ENCODE measurements at regions not wholly inside any gene's neighbourhood (a gene's known extent, or its start where the extent isn't known, plus 50 kb on each side); places are given as distances from the start of the nearest gene placed in this dataset.

GRCh38 chr7:79971058-79971457 is 163.6 kb upstream of the GNAI1 start:
- no peak for TF ChIP-seq CTCF (IDR thresholded peaks at IDR 0.05; ENCODE audit: control extremely low read depth, extremely low read depth, low read depth, missing control alignments)
- no peak for DNase-seq (ENCODE audit: extremely low spot score)
- ChIA-PET CTCF (no interaction called here), POLR2A (no interaction called here)

- TF ChIP-seq CTCF (IDR thresholded peaks at IDR 0.05; ENCODE audit: control extremely low read depth, extremely low read depth, low read depth, missing control alignments): no peak
- no peak for DNase-seq (ENCODE audit: extremely low spot score)
- ChIA-PET POLR2A (no interaction called here), CTCF (no interaction called here)
These were observed 165.7 kb upstream of the GNAI1 start for GRCh38 chr7:79968894-79969293.

- ChIA-PET CTCF (no interaction called here), POLR2A (no interaction called here)
- no peak for TF ChIP-seq CTCF (IDR thresholded peaks at IDR 0.05; ENCODE audit: control extremely low read depth, extremely low read depth, low read depth, missing control alignments)
- no peak for DNase-seq (ENCODE audit: extremely low spot score)
These were observed 166.5 kb upstream of the GNAI1 start for GRCh38 chr7:79968077-79968648.

- CTCF ChIA-PET: no interaction called here
- POLR2A ChIA-PET: no interaction called here
- DNase-seq (ENCODE audit: extremely low spot score): no peak
- TF ChIP-seq CTCF (IDR thresholded peaks at IDR 0.05; ENCODE audit: control extremely low read depth, extremely low read depth, low read depth, missing control alignments): no peak
These were observed 168.7 kb upstream of the GNAI1 start for GRCh38 chr7:79965946-79966345.

- DNase-seq (ENCODE audit: extremely low spot score): no peak
- POLR2A ChIA-PET: no interaction called here
These were observed 170.2 kb upstream of the GNAI1 start for GRCh38 chr7:79964463-79964862.

GRCh38 chr7:79953130-79953529 is 181.5 kb upstream of the GNAI1 start:
- no peak for DNase-seq (ENCODE audit: extremely low spot score)
- POLR2A ChIA-PET: no interaction called here
- TF ChIP-seq CTCF (IDR thresholded peaks at IDR 0.05; ENCODE audit: control extremely low read depth, extremely low read depth, low read depth, missing control alignments): no peak
- CTCF ChIA-PET: no interaction called here

More at GRCh38 chr7:79964463-79964862, 170.2 kb upstream of the GNAI1 start:
- CTCF ChIA-PET: interaction anchor here (0.8 kb wide), 1 partner anchor 11 kb away, joined by 4 read pairs; no protein-coding TSS in a partner anchor
- TF ChIP-seq CTCF (IDR thresholded peaks at IDR 0.05; ENCODE audit: control extremely low read depth, extremely low read depth, low read depth, missing control alignments): no peak

- POLR2A ChIA-PET: no interaction called here
- TF ChIP-seq CTCF (IDR thresholded peaks at IDR 0.05; ENCODE audit: control extremely low read depth, extremely low read depth, low read depth, missing control alignments): no peak
- CTCF ChIA-PET: no interaction called here
- no peak for DNase-seq (ENCODE audit: extremely low spot score)
These were observed 182.2 kb upstream of the GNAI1 start for GRCh38 chr7:79952399-79952798.
